ENCODE measurements at regions not wholly inside any gene's neighbourhood (a gene's known extent, or its start where the extent isn't known, plus 50 kb on each side); places are given as distances from the start of the nearest gene placed in this dataset.

GRCh38 chr9:21611891-21612290 lies 129.8 kb upstream of the IFNE start:
- Histone ChIP-seq H4K20me1 (ENCODE audit: control insufficient read depth, insufficient read depth, insufficient read length) (no peaks in the 10 kb centered on the region), H3K23ac (ENCODE audit: insufficient read length, low read depth, low read length) (no peak overlapping the region), H3K4me1 (ENCODE audit: insufficient read depth, low read length) (peaks cover 3% of the 10 kb centered on the region; the same call in 1 of the 2 replicates), H3K79me2 (ENCODE audit: insufficient read depth, low read length) (no peaks in the 10 kb centered on the region), H3K9ac (ENCODE audit: extremely low read depth, insufficient read length, low read length) (no peak overlapping the region), H4K5ac (ENCODE audit: insufficient read length, low read depth, low read length) (no peak overlapping the region), H2BK5ac (ENCODE audit: insufficient read length, low read length) (no peak overlapping the region), H2AFZ (ENCODE audit: low read length) (no peak overlapping the region), H2BK15ac (ENCODE audit: low read depth, low read length) (no peak overlapping the region), H4K91ac (ENCODE audit: insufficient read length, low read depth, low read length) (no peak overlapping the region), H3K4me2 (ENCODE audit: insufficient read depth, insufficient read length, low read length) (no peak overlapping the region), H3K9me3 (ENCODE audit: control insufficient read depth, low read depth, low read length) (no peaks in the 10 kb centered on the region), H2BK120ac (ENCODE audit: low read depth, low read length, poor library complexity, severe bottlenecking) (no peak overlapping the region), H3K56ac (ENCODE audit: insufficient read length, low read depth, low read length) (no peak overlapping the region), H3K79me1 (ENCODE audit: insufficient read depth, low read depth, low read length, poor library complexity, severe bottlenecking) (no peaks in the 10 kb centered on the region), H3K23me2 (ENCODE audit: insufficient read length, low read depth, low read length, poor library complexity, severe bottlenecking) (no peaks in the 10 kb centered on the region), H3K18ac (ENCODE audit: insufficient read length, low read depth, low read length) (no peak overlapping the region), H3K4ac (ENCODE audit: low read depth, low read length) (no peak overlapping the region), H3T11ph (ENCODE audit: low read length) (no peak overlapping the region), H2BK20ac (ENCODE audit: low read depth, low read length, poor library complexity, severe bottlenecking) (no peak overlapping the region), H3K27me3 (ENCODE audit: insufficient read depth, low read length) (no peaks in the 10 kb centered on the region), H3K27ac (ENCODE audit: insufficient read length, low read depth, low read length) (no peak overlapping the region), H2AK5ac (ENCODE audit: insufficient read length, low read length) (no peak overlapping the region), H2BK12ac (ENCODE audit: insufficient read length, low read depth, low read length) (no peak overlapping the region), H4K8ac (replicated peaks; ENCODE audit: insufficient read length, low read depth, low read length) (no peak overlapping the region), H3K14ac (ENCODE audit: insufficient read depth, low read length) (no peak overlapping the region)
- H3K4me3 Mint-ChIP-seq = no peak overlapping the region
- TF ChIP-seq CTCF (conservative IDR thresholded peaks at IDR 0.05) = no peak
- DNase-seq = no peak
- H3K9me3 Mint-ChIP-seq = no peaks in the 10 kb centered on the region
- no peak overlapping the region for H3K27ac Mint-ChIP-seq
- WGBS (ENCODE audit: extremely low coverage, insufficient read length, low lambda C conversion rate) = no CpG with 5 or more reads among the region's 1 CpG
- H3K36me3 Mint-ChIP-seq (ENCODE audit: insufficient read depth in 1 of 3, low read depth in 3 of 3) = no peaks in the 10 kb centered on the region
- no peaks in the 10 kb centered on the region for H3K27me3 Mint-ChIP-seq (ENCODE audit: low read depth)
- peaks cover 20 to 22% of the 10 kb centered on the region in 2 experiments for H3K4me1 Mint-ChIP-seq

Data from H9 (cell line).